GM12892 (cell line): ENCODE measurements at regions not wholly inside any gene's neighbourhood (a gene's known extent, or its start where the extent isn't known, plus 50 kb on each side); places are given as distances from the start of the nearest gene placed in this dataset.

Experiments used
- POLR2A ChIP-seq: IDR thresholded peaks from 2 replicates; pipeline ENCODE4 v1.6.1; 2011; ENCODE audit warnings: low read depth, low read length, control low read depth
- TAF1 ChIP-seq: IDR thresholded peaks from 2 replicates; pipeline ENCODE4 v1.6.1; 2011; ENCODE audit warnings: low read depth, mild to moderate bottlenecking, control low read depth, low read length, borderline replicate concordance

DNA sequence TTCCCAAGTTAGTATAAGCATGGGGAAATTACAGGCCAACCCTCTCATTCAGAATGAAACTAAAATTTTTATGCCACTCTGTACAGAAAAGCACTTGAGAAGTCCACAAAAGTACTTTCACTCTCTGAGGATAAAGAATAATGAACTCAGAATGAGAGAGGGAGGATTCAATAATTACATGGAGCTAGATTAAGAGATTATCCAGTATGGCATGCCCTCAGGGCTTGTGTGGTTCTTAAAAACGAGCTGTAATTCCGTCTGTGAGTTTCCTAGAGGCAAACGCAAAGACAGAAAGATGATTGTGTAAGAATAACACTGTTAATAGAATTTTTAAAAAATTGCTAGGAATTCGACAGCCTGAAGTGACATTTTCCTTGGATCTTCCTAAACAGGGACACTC lies 126.8 kb upstream of the PTCH1 start:
- TF ChIP-seq POLR2A (no peak), TAF1 (no peak)
